Neuronal stem cell (in vitro differentiated cells): ENCODE measurements at regions not wholly inside any gene's neighbourhood (a gene's known extent, or its start where the extent isn't known, plus 50 kb on each side); places are given as distances from the start of the nearest gene placed in this dataset.

Source experiments
- DNase-seq: peaks from one replicate; pipeline ENCODE4 v3.0.0-alpha.2; 2013; ENCODE audit warnings: low spot score
- H2AFZ ChIP-seq: one replicate; pipeline ENCODE4 v1.6.1; 2013; ENCODE audit warnings: mild to moderate bottlenecking, low read length, inconsistent platforms
- H2AK5ac ChIP-seq: 2 replicates; pipeline ENCODE4 v1.6.1; 2013; ENCODE audit warnings: low read depth, mild to moderate bottlenecking, inconsistent platforms, low read length, moderate library complexity, mixed read lengths
- H2BK120ac ChIP-seq: 2 replicates; pipeline ENCODE4 v1.6.1; 2013; ENCODE audit warnings: low read depth, mild to moderate bottlenecking, inconsistent platforms, low read length, moderate library complexity, mixed read lengths
- H2BK12ac ChIP-seq: one replicate; pipeline ENCODE4 v1.6.1; 2013; ENCODE audit warnings: low read length, inconsistent platforms
- H2BK15ac ChIP-seq: 2 replicates; pipeline ENCODE4 v1.6.1; 2013; ENCODE audit warnings: mild to moderate bottlenecking, low read length, inconsistent platforms, mixed read lengths
- H2BK5ac ChIP-seq: one replicate; pipeline ENCODE4 v1.6.1; 2013; ENCODE audit warnings: inconsistent platforms, mild to moderate bottlenecking, low read length, moderate library complexity
- H3K14ac ChIP-seq: one replicate; pipeline ENCODE4 v1.6.1; 2013; ENCODE audit warnings: low read length, inconsistent platforms
- H3K18ac ChIP-seq: 2 replicates; pipeline ENCODE4 v1.6.1; 2013; ENCODE audit warnings: low read length, inconsistent platforms
- H3K23ac ChIP-seq: 2 replicates; pipeline ENCODE4 v1.6.1; 2013; ENCODE audit warnings: low read depth, mild to moderate bottlenecking, mixed read lengths, low read length, inconsistent platforms; ENCODE audit not compliant: poor library complexity
- H3K27ac ChIP-seq: replicated peaks from 3 replicates; pipeline ENCODE4 v1.5.1; 2013; ENCODE audit warnings: low read length, inconsistent platforms
- H3K27me3 ChIP-seq, 3 experiments: 2 replicates each; pipeline ENCODE4 v1.6.1; 2013; ENCODE audit warnings: low read length in 3 of 3, mild to moderate bottlenecking in 2 of 3, inconsistent platforms in 1 of 3, low read depth in 1 of 3, mixed read lengths in 1 of 3, moderate library complexity in 1 of 3; ENCODE audit not compliant: control insufficient read depth in 3 of 3, insufficient read depth in 3 of 3
- H3K36me3 ChIP-seq, 2 donors: replicated peaks in 1 of 2; 2 replicates each; pipeline ENCODE4 v1.6.1; 2013; ENCODE audit warnings: low read length in 2 of 2; ENCODE audit not compliant: control insufficient read depth in 2 of 2, insufficient read depth in 2 of 2
- H3K4ac ChIP-seq: 2 replicates; pipeline ENCODE4 v1.6.1; 2013; ENCODE audit warnings: inconsistent platforms, mild to moderate bottlenecking, low read length, moderate library complexity
- H3K4me1 ChIP-seq, 2 donors: 1 replicate in 1 of 2; 2 replicates in 1 of 2; pipeline ENCODE4 v1.6.1; 2013; ENCODE audit warnings: low read length in 2 of 2, low read depth in 1 of 2; ENCODE audit not compliant: control insufficient read depth in 2 of 2, insufficient read depth in 1 of 2
- H3K4me2 ChIP-seq: one replicate; pipeline ENCODE4 v1.6.1; 2013; ENCODE audit warnings: mild to moderate bottlenecking, low read length, inconsistent platforms; ENCODE audit not compliant: insufficient read depth, poor library complexity, severe bottlenecking
- H3K4me3 ChIP-seq, 2 donors: 2 replicates each; pipeline ENCODE4 v1.5.1; 2013; ENCODE audit warnings: low read length in 2 of 2, mild to moderate bottlenecking in 2 of 2, inconsistent platforms in 1 of 2, moderate library complexity in 1 of 2
- H3K79me1 ChIP-seq: one replicate; pipeline ENCODE4 v1.6.1; 2013; ENCODE audit warnings: low read depth, mild to moderate bottlenecking, inconsistent platforms, low read length, moderate library complexity
- H3K9ac ChIP-seq: one replicate; pipeline ENCODE4 v1.6.1; 2013; ENCODE audit warnings: mild to moderate bottlenecking, low read depth, low read length, inconsistent platforms; ENCODE audit not compliant: poor library complexity
- H3K9me3 ChIP-seq, 2 donors: replicated peaks in 1 of 2; 2 replicates each; pipeline versions ENCODE3 to v1.6.1; 2013; ENCODE audit warnings: low read length in 2 of 2, mild to moderate bottlenecking in 2 of 2, inconsistent platforms in 1 of 2, low read depth in 1 of 2, mixed read lengths in 1 of 2, moderate library complexity in 1 of 2; ENCODE audit not compliant: control insufficient read depth in 2 of 2, insufficient read depth in 1 of 2
- H4K8ac ChIP-seq: one replicate; pipeline ENCODE4 v1.6.1; 2013; ENCODE audit warnings: low read depth, mild to moderate bottlenecking, inconsistent platforms, low read length, moderate library complexity
- H4K91ac ChIP-seq: one replicate; pipeline ENCODE4 v1.6.1; 2013; ENCODE audit warnings: low read length, low read depth, mild to moderate bottlenecking, inconsistent platforms; ENCODE audit not compliant: poor library complexity
- WGBS, 2 donors: extraction: QIAGEN DNeasy Blood & Tissue Kit; methylation state at CpG; one replicate each; pipeline ENCODE4 v1.1.7; 2013; ENCODE audit warnings: missing lambda C conversion rate in 2 of 2, mixed read lengths in 1 of 2; ENCODE audit not compliant: insufficient read length in 2 of 2, insufficient replicate concordance in 1 of 2; ENCODE audit errors: extremely low coverage in 2 of 2; 5-methylcytosine and 5-hydroxymethylcytosine counted together

DNA sequence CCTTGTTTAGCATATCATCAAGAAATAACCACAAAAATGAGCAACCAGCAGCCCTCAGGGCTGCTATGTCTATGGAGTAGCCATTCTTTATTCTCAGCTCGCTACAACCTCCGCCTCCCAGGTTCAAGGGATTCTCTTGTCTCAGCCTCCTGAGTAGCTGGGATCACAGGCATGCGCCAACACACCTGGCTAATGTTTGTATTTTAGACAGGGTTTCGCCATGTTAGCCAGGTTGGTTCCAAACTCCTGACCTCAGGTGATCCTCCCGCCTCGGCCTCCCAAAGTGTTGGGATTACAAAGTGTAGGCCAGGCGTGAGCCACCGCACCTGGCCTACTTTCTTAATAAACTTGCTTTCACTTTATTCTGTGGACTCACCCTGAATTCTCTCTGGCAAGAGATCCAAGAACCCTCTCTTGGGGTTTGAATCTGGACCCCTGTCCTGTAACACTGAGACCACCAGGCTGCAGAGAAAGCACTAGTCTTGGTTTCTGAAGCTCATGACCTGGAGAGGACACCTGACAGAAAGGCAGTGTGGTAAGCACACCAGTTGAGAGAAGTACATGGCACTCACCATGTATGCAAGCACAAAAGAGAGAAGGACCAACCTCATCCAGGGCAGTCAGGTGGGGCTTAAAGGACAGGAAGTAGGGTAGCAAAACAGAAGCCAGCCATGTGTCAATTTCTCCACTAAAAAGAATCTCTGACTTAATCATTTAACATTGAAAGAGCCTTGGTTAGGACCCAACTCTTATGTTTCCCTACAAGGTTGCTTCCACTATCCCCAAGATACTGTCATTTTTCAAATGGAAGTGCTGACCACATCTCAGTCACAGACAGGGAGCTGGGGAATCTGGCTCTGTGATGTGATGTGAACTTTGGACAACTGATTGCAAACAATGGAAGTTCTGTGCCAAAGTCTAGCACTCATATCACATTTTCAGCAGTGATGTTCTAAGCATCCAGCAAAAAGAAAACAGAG is 97.4 kb upstream of the DST start:
- H3K79me1 ChIP-seq: peaks cover 3% of the 10 kb centered on the region
- no peak for DNase-seq
- H3K27me3 ChIP-seq: no peaks in the 10 kb centered on the region
- no peak overlapping the region for H3K14ac ChIP-seq
- H4K8ac ChIP-seq: no peak overlapping the region
- no peak overlapping the region for H2BK15ac ChIP-seq
- no peak overlapping the region for H2AK5ac ChIP-seq
- H3K4ac ChIP-seq: no peak overlapping the region
- H2BK5ac ChIP-seq: no peak overlapping the region
- no peak overlapping the region for H3K9ac ChIP-seq
- H3K27ac ChIP-seq: no peak overlapping the region
- no peak overlapping the region for H2BK12ac ChIP-seq
- H3K4me1 ChIP-seq: peaks cover 6 to 10% of the 10 kb centered on the region in 2 donors
- H3K4me2 ChIP-seq: no peak overlapping the region
- H3K36me3 ChIP-seq: no peaks in the 10 kb centered on the region
- H2AFZ ChIP-seq: no peak overlapping the region
- H3K23ac ChIP-seq: no peak overlapping the region
- no peak overlapping the region for H2BK120ac ChIP-seq
- no peaks in the 10 kb centered on the region for H3K9me3 ChIP-seq
- no peak overlapping the region for H3K4me3 ChIP-seq
- H3K18ac ChIP-seq: no peak overlapping the region
- no CpG with 5 or more reads among the region's 8 CpGs for WGBS, 2 donors
- no peak overlapping the region for H4K91ac ChIP-seq

DNA sequence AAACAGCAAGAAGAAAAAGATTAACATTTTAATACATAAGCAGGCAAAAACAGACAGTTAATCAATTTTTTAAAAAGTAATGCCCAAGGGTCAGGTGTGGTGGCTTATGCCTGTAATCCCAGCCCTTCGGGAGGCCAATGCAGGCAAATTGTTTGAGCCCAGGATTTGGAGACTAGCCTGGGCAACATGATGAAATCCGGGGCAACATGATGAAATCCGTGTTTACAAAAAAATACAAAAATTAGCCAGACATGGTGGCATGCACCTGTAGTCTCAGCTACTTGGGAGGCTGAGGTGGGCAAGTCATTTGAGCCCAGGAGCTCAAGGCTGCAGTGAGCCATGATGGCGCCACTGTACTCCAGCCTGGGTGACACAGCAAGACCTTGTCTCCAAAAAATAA is 94.1 kb upstream of the DST start:
- H2BK120ac ChIP-seq: no peak overlapping the region
- no peak overlapping the region for H3K4me3 ChIP-seq
- no CpG with 5 or more reads among the region's 4 CpGs for WGBS, 2 donors
- peaks cover 0 to under 1% of the 10 kb centered on the region in 2 donors for H3K4me1 ChIP-seq
- no peak overlapping the region for H2AK5ac ChIP-seq
- peaks cover 3% of the 10 kb centered on the region for H3K79me1 ChIP-seq
- no peak overlapping the region for H3K27ac ChIP-seq
- no peak overlapping the region for H3K23ac ChIP-seq
- no peaks in the 10 kb centered on the region for H3K9me3 ChIP-seq
- H4K8ac ChIP-seq: no peak overlapping the region
- H3K9ac ChIP-seq: no peak overlapping the region
- no peaks in the 10 kb centered on the region for H3K36me3 ChIP-seq
- no peak overlapping the region for H3K14ac ChIP-seq
- no peak overlapping the region for H3K18ac ChIP-seq
- no peak overlapping the region for H2BK5ac ChIP-seq
- no peak overlapping the region for H2BK12ac ChIP-seq
- H4K91ac ChIP-seq: no peak overlapping the region
- no peaks in the 10 kb centered on the region for H3K27me3 ChIP-seq
- H2AFZ ChIP-seq: no peak overlapping the region
- no peak overlapping the region for H3K4ac ChIP-seq
- no peak overlapping the region for H3K4me2 ChIP-seq
- DNase-seq: no peak
- H2BK15ac ChIP-seq: no peak overlapping the region

DNA sequence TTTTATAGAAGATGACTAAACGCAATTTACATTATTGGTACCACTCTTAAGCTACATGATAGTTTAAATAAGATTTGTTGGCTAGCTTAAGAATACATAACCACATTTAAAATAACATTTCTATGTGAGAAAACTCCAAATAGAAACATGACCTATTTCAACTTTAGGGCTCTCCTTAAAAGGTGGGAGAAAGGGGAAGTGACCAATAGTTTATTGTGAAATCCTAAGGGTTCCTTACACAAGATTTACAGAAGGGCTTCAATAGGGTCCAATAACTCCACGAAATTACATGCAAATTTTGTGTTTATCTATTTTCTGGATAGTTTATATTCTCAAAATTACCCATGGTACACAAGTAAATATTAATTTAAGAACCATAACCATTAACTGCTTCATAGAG is 91.6 kb upstream of the DST start:
- H3K9ac ChIP-seq: no peak overlapping the region
- H3K4me1 ChIP-seq: no peaks in the 10 kb centered on the region
- H2BK5ac ChIP-seq: no peak overlapping the region
- no peak overlapping the region for H2AFZ ChIP-seq
- no peak overlapping the region for H4K91ac ChIP-seq
- H3K4me3 ChIP-seq: no peak overlapping the region
- WGBS, 2 donors: no CpG with 5 or more reads among the region's 2 CpGs
- H3K18ac ChIP-seq: no peak overlapping the region
- no peak overlapping the region for H3K23ac ChIP-seq
- H2BK15ac ChIP-seq: no peak overlapping the region
- no peak overlapping the region for H3K4ac ChIP-seq
- no peak overlapping the region for H2BK12ac ChIP-seq
- no peak overlapping the region for H3K27ac ChIP-seq
- no peak overlapping the region for H2BK120ac ChIP-seq
- no peak overlapping the region for H4K8ac ChIP-seq
- DNase-seq: no peak
- no peak overlapping the region for H2AK5ac ChIP-seq
- H3K9me3 ChIP-seq: no peaks in the 10 kb centered on the region
- H3K27me3 ChIP-seq: no peaks in the 10 kb centered on the region
- H3K79me1 ChIP-seq: peaks cover 3% of the 10 kb centered on the region
- H3K4me2 ChIP-seq: no peak overlapping the region
- no peaks in the 10 kb centered on the region for H3K36me3 ChIP-seq
- no peak overlapping the region for H3K14ac ChIP-seq

DNA sequence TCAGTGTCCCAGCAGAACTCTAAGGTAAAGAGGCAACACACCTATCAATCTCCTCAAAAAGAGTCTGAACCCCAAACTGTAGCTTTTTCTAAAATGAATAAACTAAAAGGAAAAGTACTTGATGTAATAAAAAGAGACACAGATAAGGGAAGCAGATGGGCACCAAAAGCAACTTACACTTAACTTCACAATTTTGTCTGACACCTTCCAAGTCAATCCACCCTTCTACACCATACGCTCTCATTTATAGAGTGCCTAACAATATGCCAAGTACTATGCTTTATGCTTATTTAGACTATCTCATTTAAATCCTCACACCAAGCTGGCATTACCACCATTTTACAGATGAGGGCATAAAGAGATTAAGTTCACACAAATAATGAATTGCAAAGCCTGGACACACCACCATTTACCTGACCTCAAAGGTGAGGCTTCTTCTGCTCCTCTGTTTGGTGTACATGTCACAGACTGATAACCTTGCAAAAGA is 90.6 kb upstream of the DST start:
- no peak overlapping the region for H4K8ac ChIP-seq
- H3K4ac ChIP-seq: no peak overlapping the region
- H3K36me3 ChIP-seq: no peaks in the 10 kb centered on the region
- no peak overlapping the region for H3K23ac ChIP-seq
- H2BK12ac ChIP-seq: no peak overlapping the region
- no peak overlapping the region for H2AFZ ChIP-seq
- no peak overlapping the region for H2BK120ac ChIP-seq
- no peaks in the 10 kb centered on the region for H3K79me1 ChIP-seq
- H2BK15ac ChIP-seq: no peak overlapping the region
- no peak overlapping the region for H3K9ac ChIP-seq
- H3K27ac ChIP-seq: no peak overlapping the region
- no peaks in the 10 kb centered on the region for H3K9me3 ChIP-seq
- no peak overlapping the region for H4K91ac ChIP-seq
- H3K4me3 ChIP-seq: no peak overlapping the region
- no peak for DNase-seq
- no peaks in the 10 kb centered on the region for H3K4me1 ChIP-seq
- H3K18ac ChIP-seq: no peak overlapping the region
- no peak overlapping the region for H3K4me2 ChIP-seq
- no CpG with 5 or more reads among the region's 1 CpG for WGBS, 2 donors
- no peak overlapping the region for H2BK5ac ChIP-seq
- H3K14ac ChIP-seq: no peak overlapping the region
- no peaks in the 10 kb centered on the region for H3K27me3 ChIP-seq
- no peak overlapping the region for H2AK5ac ChIP-seq
